Spinal cord (tissue), 9 donors: ENCODE measurements at regions not wholly inside any gene's neighbourhood (a gene's known extent, or its start where the extent isn't known, plus 50 kb on each side); places are given as distances from the start of the nearest gene placed in this dataset.
A peak's percentile ranks its signal among the peaks of the same experiment; 100 is the strongest.

Source experiments
- DNase-seq, 6 donors: peaks; one replicate each; pipeline versions ENCODE4 v3.0.0 to v3.0.0-alpha.2; 2013 to 2015; ENCODE audit warnings: low spot score in 6 of 6, low read depth in 4 of 6
- H3K27ac ChIP-seq: one replicate; pipeline ENCODE4 v1.5.1; 2013; ENCODE audit warnings: low read depth, low read length, control low read depth
- H3K27me3 ChIP-seq: one replicate; pipeline ENCODE4 v1.6.1; 2013; ENCODE audit warnings: low read length; ENCODE audit not compliant: control insufficient read depth, insufficient read depth
- H3K36me3 ChIP-seq: one replicate; pipeline ENCODE4 v1.6.1; 2013; ENCODE audit warnings: low read length; ENCODE audit not compliant: control insufficient read depth, insufficient read depth
- H3K4me1 ChIP-seq: one replicate; pipeline ENCODE4 v1.6.1; 2013; ENCODE audit warnings: low read length; ENCODE audit not compliant: control insufficient read depth, insufficient read depth
- H3K4me3 ChIP-seq: one replicate; pipeline ENCODE4 v1.5.1; 2013; ENCODE audit warnings: low read depth, low read length, control low read depth
- H3K9me3 ChIP-seq: one replicate; pipeline ENCODE4 v1.6.1; 2013; ENCODE audit warnings: low read length; ENCODE audit not compliant: control insufficient read depth, insufficient read depth
- WGBS: methylation state at CpG from one replicate; pipeline ENCODE4 v1.1.5; 2013; ENCODE audit warnings: missing lambda C conversion rate; ENCODE audit not compliant: insufficient coverage; 5-methylcytosine and 5-hydroxymethylcytosine counted together
- donor health status: healthy.

GRCh38 chr4:158056689-158057245 lies 116.1 kb downstream of the GASK1B start:
- H3K4me3 ChIP-seq, result no peak overlapping the region
- no peaks in the 10 kb centered on the region for H3K36me3 ChIP-seq
- H3K27me3 ChIP-seq, result no peaks in the 10 kb centered on the region
- no peaks in the 10 kb centered on the region for H3K9me3 ChIP-seq
- H3K4me1 ChIP-seq, result no peaks in the 10 kb centered on the region
- DNase-seq, result peak in 1 of 6 donors; percentile 11
- peak overlapping the region; percentile 4 for H3K27ac ChIP-seq

DNA sequence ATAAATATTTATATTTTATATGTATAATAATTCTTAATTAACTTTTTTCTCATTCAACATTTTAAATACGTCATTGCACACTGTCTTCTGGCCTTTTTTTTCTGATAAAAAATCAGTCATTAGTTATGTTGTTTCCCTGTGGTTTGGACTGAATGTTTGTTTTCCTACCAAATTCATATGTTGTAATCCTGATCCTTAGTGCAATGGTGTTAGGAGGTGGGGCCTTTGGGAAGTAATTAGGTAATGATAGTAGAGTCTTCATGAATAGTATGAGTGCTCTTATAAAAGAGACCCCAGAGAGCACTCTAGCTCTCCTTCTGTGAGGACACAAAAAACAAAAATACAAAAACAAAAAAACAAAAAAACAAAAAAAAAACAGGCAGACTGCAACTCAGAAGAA lies 117.2 kb downstream of the GASK1B start:
- Histone ChIP-seq H3K4me1 (no peaks in the 10 kb centered on the region), H3K4me3 (no peak overlapping the region), H3K9me3 (no peaks in the 10 kb centered on the region), H3K27ac (no peak overlapping the region), H3K27me3 (no peaks in the 10 kb centered on the region), H3K36me3 (no peaks in the 10 kb centered on the region)
- no peak for DNase-seq
- WGBS, result no CpG with 5 or more reads among the region's 1 CpG

DNA sequence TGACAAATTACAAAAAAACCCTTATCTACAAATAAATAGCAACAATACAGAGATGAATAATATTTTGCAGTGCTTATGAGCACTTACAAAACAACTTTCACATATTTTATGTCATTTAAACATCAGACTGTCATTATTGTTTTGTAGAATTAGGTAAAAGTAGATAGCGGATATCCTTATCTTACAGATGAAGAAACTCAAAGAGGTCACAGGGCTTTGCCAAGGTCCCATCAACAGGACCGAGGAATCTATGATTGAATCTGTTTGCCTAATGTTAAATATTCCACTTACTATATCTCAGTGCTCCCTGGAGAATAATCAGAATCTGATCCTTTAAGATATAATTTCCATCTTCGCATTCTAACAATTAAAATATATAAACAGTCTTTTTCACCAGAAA lies 119.0 kb downstream of the GASK1B start:
- no CpG with 5 or more reads among the region's 3 CpGs for WGBS
- no peaks in the 10 kb centered on the region for H3K4me1 ChIP-seq
- no peak overlapping the region for H3K4me3 ChIP-seq
- H3K27me3 ChIP-seq, result no peaks in the 10 kb centered on the region
- no peaks in the 10 kb centered on the region for H3K9me3 ChIP-seq
- H3K36me3 ChIP-seq, result no peaks in the 10 kb centered on the region
- DNase-seq, result no peak
- H3K27ac ChIP-seq, result no peak overlapping the region

DNA sequence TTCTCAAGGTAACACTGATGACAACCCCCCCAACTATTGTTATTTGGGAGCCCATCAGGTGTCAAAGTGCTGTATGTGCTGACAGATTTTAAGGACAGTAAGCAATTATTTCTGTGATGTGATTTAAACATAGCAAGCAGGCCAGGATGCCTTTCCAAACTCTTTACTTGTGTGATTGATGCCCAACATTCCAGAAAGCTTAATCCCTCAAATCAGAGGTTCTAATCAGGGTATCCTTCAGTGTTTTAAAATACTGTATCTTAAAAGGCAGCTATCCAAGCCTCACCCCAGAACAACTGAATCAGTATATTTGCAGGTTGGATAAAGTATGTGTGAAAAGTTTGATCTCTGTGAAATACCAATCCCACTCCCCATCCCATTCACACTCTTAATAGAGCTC lies 119.7 kb downstream of the GASK1B start:
- H3K9me3 ChIP-seq, result no peaks in the 10 kb centered on the region
- DNase-seq, result no peak
- H3K36me3 ChIP-seq, result no peaks in the 10 kb centered on the region
- no peak overlapping the region for H3K27ac ChIP-seq
- H3K4me3 ChIP-seq, result no peak overlapping the region
- no peaks in the 10 kb centered on the region for H3K4me1 ChIP-seq
- no peaks in the 10 kb centered on the region for H3K27me3 ChIP-seq

GRCh38 chr4:158051401-158052235 lies 121.2 kb downstream of the GASK1B start:
- no peaks in the 10 kb centered on the region for H3K36me3 ChIP-seq
- no peak overlapping the region for H3K4me3 ChIP-seq
- H3K27ac ChIP-seq, result no peak overlapping the region
- WGBS, result no CpG with 5 or more reads among the region's 6 CpGs
- DNase-seq, result peak in 1 of 6 donors; percentile 28
- no peaks in the 10 kb centered on the region for H3K4me1 ChIP-seq
- no peaks in the 10 kb centered on the region for H3K27me3 ChIP-seq
- no peaks in the 10 kb centered on the region for H3K9me3 ChIP-seq

DNA sequence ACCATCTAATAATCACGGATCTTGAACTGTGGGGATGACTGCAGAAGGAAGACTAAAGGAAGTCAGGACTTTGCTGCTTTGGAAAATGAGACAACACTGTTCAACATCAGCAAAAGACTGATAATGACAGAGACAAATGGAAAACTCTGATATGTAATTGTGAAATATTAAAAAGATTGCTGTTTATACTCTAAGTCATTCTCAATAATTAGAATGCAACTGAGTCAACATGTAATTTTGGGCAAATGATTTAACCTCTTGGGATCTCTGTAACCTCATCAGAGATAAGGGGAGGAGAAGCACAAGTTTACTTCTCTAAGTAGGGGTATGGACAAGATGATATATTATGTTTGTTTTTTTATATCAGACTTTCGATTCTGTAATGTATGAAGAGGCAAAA lies 121.9 kb downstream of the GASK1B start:
- no CpG with 5 or more reads among the region's 2 CpGs for WGBS
- Histone ChIP-seq H3K4me3 (no peak overlapping the region), H3K27me3 (no peaks in the 10 kb centered on the region), H3K9me3 (no peaks in the 10 kb centered on the region), H3K4me1 (no peaks in the 10 kb centered on the region), H3K36me3 (no peaks in the 10 kb centered on the region), H3K27ac (no peak overlapping the region)
- DNase-seq, result no peak

- Histone ChIP-seq H3K27ac (peak overlapping the region; percentile 35), H3K36me3 (no peaks in the 10 kb centered on the region), H3K9me3 (no peaks in the 10 kb centered on the region), H3K4me1 (no peaks in the 10 kb centered on the region), H3K27me3 (no peaks in the 10 kb centered on the region), H3K4me3 (no peak overlapping the region)
- DNase-seq, result no peak
- no CpG with 5 or more reads among the region's 4 CpGs for WGBS
Measured at GRCh38 chr4:158046345-158046744, 126.5 kb downstream of the GASK1B start.

- no peak for DNase-seq
- Histone ChIP-seq H3K36me3 (no peaks in the 10 kb centered on the region), H3K27ac (no peak overlapping the region), H3K27me3 (no peaks in the 10 kb centered on the region), H3K9me3 (no peaks in the 10 kb centered on the region), H3K4me3 (no peak overlapping the region), H3K4me1 (no peaks in the 10 kb centered on the region)
- WGBS, result 94% methylated on average over 38 of the region's 41 CpGs
Measured at GRCh38 chr4:158043971-158044618, 128.7 kb downstream of the GASK1B start.

- no peak for DNase-seq
- Histone ChIP-seq H3K4me3 (no peak overlapping the region), H3K4me1 (no peaks in the 10 kb centered on the region), H3K27ac (no peak overlapping the region), H3K27me3 (no peaks in the 10 kb centered on the region), H3K9me3 (no peaks in the 10 kb centered on the region), H3K36me3 (no peaks in the 10 kb centered on the region)
Measured at GRCh38 chr4:158042591-158043030, 130.2 kb downstream of the GASK1B start.

DNA sequence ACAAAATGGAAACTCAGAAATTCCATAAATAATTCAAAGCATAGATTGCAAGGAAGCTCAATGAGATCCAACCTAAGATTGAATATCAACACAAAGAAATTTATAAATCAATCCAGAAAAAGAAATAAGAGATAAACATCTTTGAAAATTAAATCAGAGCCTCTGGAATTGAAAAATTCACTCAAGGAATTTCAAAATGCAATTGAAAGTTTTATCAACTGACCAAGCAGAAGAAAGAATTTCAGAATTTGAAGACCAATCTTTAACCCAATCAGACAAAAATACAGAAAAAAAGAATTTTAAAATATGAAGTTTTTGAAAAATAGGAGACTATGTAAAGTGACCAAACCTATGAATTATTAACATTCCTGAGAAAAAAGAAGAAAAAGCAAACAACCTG lies 134.1 kb downstream of the GASK1B start:
- Histone ChIP-seq H3K27me3 (no peaks in the 10 kb centered on the region), H3K4me1 (no peaks in the 10 kb centered on the region), H3K27ac (no peak overlapping the region), H3K4me3 (no peak overlapping the region), H3K9me3 (no peaks in the 10 kb centered on the region), H3K36me3 (no peaks in the 10 kb centered on the region)
- no peak for DNase-seq
